ENCODE measurements at regions not wholly inside any gene's neighbourhood (a gene's known extent, or its start where the extent isn't known, plus 50 kb on each side); places are given as distances from the start of the nearest gene placed in this dataset.

DNA sequence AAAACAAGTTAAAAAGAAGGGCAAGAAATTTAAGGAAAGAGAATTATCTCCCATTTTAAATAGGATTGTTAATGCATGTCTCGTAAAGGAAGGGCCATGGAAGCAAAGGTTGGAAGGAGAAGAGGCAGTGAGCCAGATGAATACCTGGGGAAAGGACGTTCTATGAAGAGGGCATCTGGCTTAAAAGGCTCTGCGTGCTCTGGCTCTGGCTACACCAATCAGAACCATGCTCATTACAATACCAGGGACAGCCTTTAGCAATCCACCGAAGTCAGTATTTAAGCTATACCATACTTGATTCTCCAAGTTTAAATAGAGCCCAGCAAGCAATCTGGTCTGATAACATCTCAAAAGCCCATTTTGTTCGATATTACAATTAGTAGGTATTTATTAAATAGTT, 58.5 kb upstream of the C1orf87 start:
- TF ChIP-seq EZH2phosphoT487 (IDR thresholded peaks at IDR 0.05; ENCODE audit: borderline replicate concordance, low read length): no peak
- TF ChIP-seq, protein P1, sequence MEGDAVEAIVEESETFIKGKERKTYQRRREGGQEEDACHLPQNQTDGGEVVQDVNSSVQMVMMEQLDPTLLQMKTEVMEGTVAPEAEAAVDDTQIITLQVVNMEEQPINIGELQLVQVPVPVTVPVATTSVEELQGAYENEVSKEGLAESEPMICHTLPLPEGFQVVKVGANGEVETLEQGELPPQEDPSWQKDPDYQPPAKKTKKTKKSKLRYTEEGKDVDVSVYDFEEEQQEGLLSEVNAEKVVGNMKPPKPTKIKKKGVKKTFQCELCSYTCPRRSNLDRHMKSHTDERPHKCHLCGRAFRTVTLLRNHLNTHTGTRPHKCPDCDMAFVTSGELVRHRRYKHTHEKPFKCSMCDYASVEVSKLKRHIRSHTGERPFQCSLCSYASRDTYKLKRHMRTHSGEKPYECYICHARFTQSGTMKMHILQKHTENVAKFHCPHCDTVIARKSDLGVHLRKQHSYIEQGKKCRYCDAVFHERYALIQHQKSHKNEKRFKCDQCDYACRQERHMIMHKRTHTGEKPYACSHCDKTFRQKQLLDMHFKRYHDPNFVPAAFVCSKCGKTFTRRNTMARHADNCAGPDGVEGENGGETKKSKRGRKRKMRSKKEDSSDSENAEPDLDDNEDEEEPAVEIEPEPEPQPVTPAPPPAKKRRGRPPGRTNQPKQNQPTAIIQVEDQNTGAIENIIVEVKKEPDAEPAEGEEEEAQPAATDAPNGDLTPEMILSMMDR (IDR thresholded peaks at IDR 0.05; ENCODE audit: low read depth, low read length, poor library complexity, severe bottlenecking): no peak
- Histone ChIP-seq H3K27me3 (ENCODE audit: control insufficient read depth, low read length) (no peaks in the 10 kb centered on the region), H3K4me3 (ENCODE audit: low read length) (no peak overlapping the region), H3K9me2 (replicated peaks; ENCODE audit: control insufficient read depth, low read length) (no peaks in the 10 kb centered on the region), H3K9me3 (ENCODE audit: control insufficient read depth, insufficient read depth, low read length) (no peaks in the 10 kb centered on the region), H3K79me2 (ENCODE audit: control insufficient read depth, low read length) (no peaks in the 10 kb centered on the region), H3K27ac (ENCODE audit: low read depth, low read length) (no peak overlapping the region), H3K4me2 (ENCODE audit: low read length) (no peak overlapping the region), H4K20me1 (ENCODE audit: control insufficient read depth, insufficient read depth, low read depth, low read length) (no peaks in the 10 kb centered on the region), H3K36me3 (ENCODE audit: control insufficient read depth, low read length) (no peaks in the 10 kb centered on the region), H3K4me1 (ENCODE audit: control insufficient read depth, low read length) (no peaks in the 10 kb centered on the region), H3F3A (ENCODE audit: control insufficient read depth, insufficient read depth) (no peaks in the 10 kb centered on the region)

DNA sequence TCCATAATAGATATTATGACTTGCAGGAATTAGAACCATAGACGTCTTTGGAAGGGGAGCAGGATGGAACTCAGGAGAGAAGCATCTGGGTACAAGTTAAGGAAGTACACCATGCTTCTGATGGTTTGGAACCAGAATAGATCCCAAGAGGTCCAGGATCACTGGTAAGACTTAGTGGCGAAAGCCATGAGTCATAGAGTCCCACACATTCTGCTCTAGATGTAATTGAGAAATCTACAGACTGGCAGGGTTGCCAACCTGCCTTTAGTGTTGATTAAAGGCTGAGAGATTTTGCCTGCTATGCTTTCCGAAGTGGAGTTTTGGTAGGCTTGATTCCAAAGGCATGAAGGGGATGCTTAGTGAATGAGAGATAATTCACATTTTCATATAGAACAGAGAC, 57.1 kb upstream of the C1orf87 start:
- H3K4me2 ChIP-seq (ENCODE audit: low read length): no peak overlapping the region
- H3K9me3 ChIP-seq (ENCODE audit: control insufficient read depth, insufficient read depth, low read length): no peaks in the 10 kb centered on the region
- no peaks in the 10 kb centered on the region for H3F3A ChIP-seq (ENCODE audit: control insufficient read depth, insufficient read depth)
- H3K36me3 ChIP-seq (ENCODE audit: control insufficient read depth, low read length): no peaks in the 10 kb centered on the region
- no peak overlapping the region for H3K27ac ChIP-seq (ENCODE audit: low read depth, low read length)
- no peaks in the 10 kb centered on the region for H3K4me1 ChIP-seq (ENCODE audit: control insufficient read depth, low read length)
- H3K27me3 ChIP-seq (ENCODE audit: control insufficient read depth, low read length): no peaks in the 10 kb centered on the region
- H3K9me2 ChIP-seq (replicated peaks; ENCODE audit: control insufficient read depth, low read length): no peaks in the 10 kb centered on the region
- H3K79me2 ChIP-seq (ENCODE audit: control insufficient read depth, low read length): no peaks in the 10 kb centered on the region
- no peak for TF ChIP-seq EZH2phosphoT487 (IDR thresholded peaks at IDR 0.05; ENCODE audit: borderline replicate concordance, low read length)
- TF ChIP-seq, protein P1 (IDR thresholded peaks at IDR 0.05; ENCODE audit: low read depth, low read length, poor library complexity, severe bottlenecking): no peak
- H4K20me1 ChIP-seq (ENCODE audit: control insufficient read depth, insufficient read depth, low read depth, low read length): no peaks in the 10 kb centered on the region
- no peak overlapping the region for H3K4me3 ChIP-seq (ENCODE audit: low read length)

DNA sequence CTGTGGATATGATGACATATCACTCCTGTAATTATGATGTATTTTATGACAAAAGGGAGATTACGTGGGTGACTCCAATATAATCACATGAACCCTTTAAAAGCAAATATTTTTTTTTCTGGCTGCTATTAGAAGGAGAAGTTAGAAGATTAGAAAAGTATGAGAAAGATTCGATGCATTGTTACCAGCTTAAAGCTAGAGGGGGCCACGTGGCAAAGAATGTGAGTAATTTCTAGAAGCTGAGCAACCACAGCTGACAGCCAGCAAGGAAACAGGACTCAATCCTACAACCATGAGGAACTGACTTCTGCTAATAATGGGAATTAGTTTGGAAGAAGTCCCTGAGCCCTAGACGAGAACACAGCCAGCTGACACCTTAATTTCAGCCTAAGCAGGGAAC, 56.3 kb upstream of the C1orf87 start:
- no peak for TF ChIP-seq EZH2phosphoT487 (IDR thresholded peaks at IDR 0.05; ENCODE audit: borderline replicate concordance, low read length)
- TF ChIP-seq, protein P1 (IDR thresholded peaks at IDR 0.05; ENCODE audit: low read depth, low read length, poor library complexity, severe bottlenecking): no peak
- Histone ChIP-seq H3K36me3 (ENCODE audit: control insufficient read depth, low read length) (no peaks in the 10 kb centered on the region), H3K4me3 (ENCODE audit: low read length) (no peak overlapping the region), H3K4me1 (ENCODE audit: control insufficient read depth, low read length) (no peaks in the 10 kb centered on the region), H3K79me2 (ENCODE audit: control insufficient read depth, low read length) (no peaks in the 10 kb centered on the region), H3K9me3 (ENCODE audit: control insufficient read depth, insufficient read depth, low read length) (no peaks in the 10 kb centered on the region), H3K27me3 (ENCODE audit: control insufficient read depth, low read length) (no peaks in the 10 kb centered on the region), H3K4me2 (ENCODE audit: low read length) (no peak overlapping the region), H3K27ac (ENCODE audit: low read depth, low read length) (no peak overlapping the region), H4K20me1 (ENCODE audit: control insufficient read depth, insufficient read depth, low read depth, low read length) (no peaks in the 10 kb centered on the region), H3F3A (ENCODE audit: control insufficient read depth, insufficient read depth) (no peaks in the 10 kb centered on the region), H3K9me2 (replicated peaks; ENCODE audit: control insufficient read depth, low read length) (no peaks in the 10 kb centered on the region)

DNA sequence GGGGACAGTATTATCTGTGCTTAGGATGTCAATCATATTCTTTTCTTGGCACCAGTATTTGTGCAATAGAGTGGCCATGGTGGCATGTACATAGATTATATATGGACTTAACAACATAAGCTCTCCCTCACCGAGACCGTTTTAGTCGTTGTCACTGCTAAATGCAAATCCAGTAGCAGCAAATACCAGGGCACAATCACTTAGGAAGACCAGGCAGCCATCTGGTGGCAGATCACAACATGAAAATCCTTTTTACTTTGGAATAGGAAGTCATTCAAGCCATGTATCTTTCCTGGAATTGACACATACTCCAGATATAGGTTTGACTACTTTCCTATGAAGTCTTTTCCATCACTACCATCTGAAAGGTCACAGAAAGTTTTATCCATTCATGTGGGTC, 53.2 kb upstream of the C1orf87 start:
- H3F3A ChIP-seq (ENCODE audit: control insufficient read depth, insufficient read depth): no peaks in the 10 kb centered on the region
- H3K79me2 ChIP-seq (ENCODE audit: control insufficient read depth, low read length): no peaks in the 10 kb centered on the region
- no peaks in the 10 kb centered on the region for H3K27me3 ChIP-seq (ENCODE audit: control insufficient read depth, low read length)
- H3K9me2 ChIP-seq (replicated peaks; ENCODE audit: control insufficient read depth, low read length): no peaks in the 10 kb centered on the region
- TF ChIP-seq, protein P1 (IDR thresholded peaks at IDR 0.05; ENCODE audit: low read depth, low read length, poor library complexity, severe bottlenecking): no peak
- no peak for TF ChIP-seq EZH2phosphoT487 (IDR thresholded peaks at IDR 0.05; ENCODE audit: borderline replicate concordance, low read length)
- H3K9me3 ChIP-seq (ENCODE audit: control insufficient read depth, insufficient read depth, low read length): no peaks in the 10 kb centered on the region
- H3K36me3 ChIP-seq (ENCODE audit: control insufficient read depth, low read length): no peaks in the 10 kb centered on the region
- H3K4me1 ChIP-seq (ENCODE audit: control insufficient read depth, low read length): no peaks in the 10 kb centered on the region
- H4K20me1 ChIP-seq (ENCODE audit: control insufficient read depth, insufficient read depth, low read depth, low read length): no peaks in the 10 kb centered on the region
- H3K27ac ChIP-seq (ENCODE audit: low read depth, low read length): no peak overlapping the region
- H3K4me3 ChIP-seq (ENCODE audit: low read length): no peak overlapping the region
- H3K4me2 ChIP-seq (ENCODE audit: low read length): no peak overlapping the region

Measured in DOHH2 (cell line).